ENCODE measurements at regions not wholly inside any gene's neighbourhood (a gene's known extent, or its start where the extent isn't known, plus 50 kb on each side); places are given as distances from the start of the nearest gene placed in this dataset.
A peak's percentile ranks its signal among the peaks of the same experiment; 100 is the strongest.
"Not testable (repeated sequence)": the region's sequence is repeated elsewhere in the genome, so short reads cannot be mapped to it uniquely, and the experiment has no call there.

DNA sequence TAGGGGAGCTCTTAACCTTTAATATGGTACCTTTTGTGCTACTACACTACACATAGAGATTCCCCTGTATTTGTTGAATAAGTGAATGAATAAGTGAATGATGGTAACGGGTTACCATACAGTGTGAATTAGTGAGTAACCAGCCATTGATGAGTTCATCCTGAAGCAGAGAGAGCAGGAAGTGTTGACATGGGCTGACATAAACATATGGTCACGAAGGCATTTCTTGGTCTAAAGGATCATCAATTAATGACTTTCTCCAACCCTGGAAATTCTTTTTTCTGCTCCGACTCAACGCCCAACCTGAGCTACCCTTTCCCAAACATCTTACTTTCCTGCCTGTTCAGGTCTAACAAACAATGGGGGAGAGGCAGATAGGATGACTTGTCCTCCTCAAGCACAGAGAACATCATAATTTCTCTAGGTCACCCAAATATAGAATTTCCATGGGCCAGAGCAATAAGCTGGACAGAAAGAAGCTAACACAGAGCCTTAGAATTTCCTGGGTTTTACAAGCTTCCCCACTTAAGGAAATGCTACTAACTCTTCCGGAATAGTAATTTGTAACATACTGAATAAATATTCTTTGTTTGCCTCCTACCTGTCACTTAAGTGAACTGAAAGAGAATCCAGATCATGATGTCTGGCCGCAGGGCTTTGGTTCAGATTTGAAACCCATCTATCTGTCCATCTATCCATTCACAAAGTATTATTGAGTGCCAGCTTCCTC lies 114.7 kb upstream of the NGF start:
- no peak for DNase-seq

DNA sequence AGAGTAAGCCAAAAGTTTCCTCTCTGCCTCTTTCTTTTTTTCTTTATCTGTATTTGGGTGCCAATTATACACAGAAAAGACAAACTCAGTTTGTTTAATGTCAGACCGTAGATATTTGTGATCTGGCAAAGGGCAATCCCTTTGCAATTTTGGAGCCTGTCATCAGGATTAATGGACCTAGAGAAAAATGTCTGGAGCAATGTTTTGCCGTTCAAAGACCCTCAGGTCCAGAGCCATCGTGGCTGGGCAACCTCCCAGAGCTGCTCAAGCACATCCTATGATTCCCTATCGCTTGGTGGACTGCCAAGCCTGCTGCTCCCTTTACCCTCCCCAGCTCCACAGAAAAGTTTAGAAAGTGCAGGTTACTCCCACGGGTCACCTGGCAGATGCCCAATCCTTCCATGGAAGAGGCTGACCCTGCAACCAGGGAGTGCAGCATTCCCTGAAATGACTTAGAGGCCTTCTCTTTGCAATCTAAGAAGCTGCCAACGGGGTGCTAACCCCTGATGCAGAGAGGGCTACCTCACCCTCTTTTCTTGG lies 112.5 kb upstream of the NGF start:
- no peak for DNase-seq

DNA sequence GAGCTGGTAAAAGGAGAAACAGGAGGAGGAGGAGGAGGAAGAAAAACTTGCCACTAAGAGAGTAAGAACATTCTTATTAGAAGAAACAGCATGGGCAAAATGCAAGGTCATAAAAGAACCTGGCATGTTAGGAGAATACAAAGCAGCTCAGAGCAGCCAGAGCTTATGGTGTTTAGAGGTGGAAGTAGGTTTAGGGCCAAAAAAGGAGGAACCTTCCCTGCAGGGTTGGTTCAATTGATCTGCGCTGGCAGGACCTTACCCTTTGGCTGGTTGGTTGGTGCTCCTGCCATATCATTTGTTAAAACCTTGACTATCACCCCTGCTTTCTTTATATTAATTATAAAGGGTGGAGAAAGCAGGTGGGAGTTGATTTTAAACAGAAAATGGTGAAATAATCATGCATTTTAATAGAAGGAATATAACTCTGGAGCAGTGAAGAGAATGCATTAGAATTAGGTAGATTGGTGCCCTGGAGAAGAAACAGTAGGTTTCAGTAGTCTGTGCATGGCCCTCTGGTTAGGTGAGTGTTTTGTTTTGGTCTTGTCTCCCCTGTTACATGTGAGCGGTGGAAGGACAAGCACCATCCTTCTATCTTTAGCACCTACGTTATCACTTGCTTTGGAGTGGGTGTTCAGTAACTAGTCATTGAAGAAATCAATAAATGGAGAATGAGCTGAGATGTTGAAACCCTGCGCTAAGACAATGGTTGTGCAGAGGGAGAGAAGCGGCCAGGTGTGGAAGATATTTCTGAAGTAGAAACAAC lies 110.4 kb upstream of the NGF start:
- DNase-seq, result no peak

DNA sequence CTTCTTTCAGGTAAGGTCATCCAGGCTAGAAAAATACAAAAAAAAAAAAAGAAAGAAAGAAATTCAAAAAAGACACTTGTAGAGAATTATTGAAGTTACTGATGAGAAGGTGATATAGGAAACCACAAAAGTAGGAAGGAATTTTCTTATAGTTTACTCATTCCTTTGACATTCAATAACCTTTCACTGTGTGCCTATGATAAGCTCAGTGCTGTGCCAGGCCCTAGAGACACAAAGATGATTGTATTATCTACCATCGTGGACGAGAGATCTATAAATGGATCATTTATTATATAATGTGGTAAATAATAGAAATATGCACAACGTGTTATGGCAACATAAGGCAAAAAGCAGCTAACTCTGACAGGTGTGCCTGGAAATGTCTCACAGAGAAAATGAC lies 109.6 kb upstream of the NGF start:
- DNase-seq, result no peak

DNA sequence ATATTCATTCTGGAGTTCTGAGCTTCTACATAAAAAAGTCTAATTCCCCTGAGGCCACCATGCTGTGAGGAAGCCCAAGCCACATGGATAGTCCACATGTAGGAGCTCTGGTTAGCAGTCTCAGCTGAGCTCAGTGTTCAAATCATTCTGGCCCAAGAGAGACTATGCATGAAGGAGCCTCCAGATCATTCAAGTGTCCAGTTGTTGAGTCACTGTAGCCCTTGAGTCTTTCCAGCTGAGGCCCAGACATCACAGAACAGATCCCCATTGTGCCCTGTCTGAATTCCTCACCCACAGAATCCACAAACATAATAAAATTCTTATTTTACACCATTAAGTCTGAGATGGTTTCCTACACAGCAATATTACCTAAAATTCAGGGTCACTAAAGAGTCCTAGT lies 107.0 kb upstream of the NGF start:
- DNase-seq, result no peak

DNA sequence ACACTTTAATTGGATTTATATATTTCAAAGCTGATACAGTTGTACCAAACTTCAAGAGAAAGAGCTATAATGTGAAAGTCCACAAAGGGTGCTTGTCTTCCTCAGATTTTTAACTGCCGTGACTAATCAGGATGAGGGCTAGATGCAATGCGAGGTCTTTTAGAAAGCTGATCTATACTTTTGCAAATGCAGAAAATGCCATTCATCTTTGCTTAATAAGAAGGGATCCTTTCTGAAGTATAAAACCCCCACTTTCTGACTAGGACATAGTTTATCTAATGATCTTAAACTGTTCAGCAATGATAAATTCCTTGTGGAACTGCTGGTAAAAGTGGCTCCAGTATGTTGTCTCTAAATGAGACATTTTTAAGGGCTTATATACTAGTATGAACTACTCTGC lies 102.7 kb upstream of the NGF start:
- DNase-seq, result no peak

DNA sequence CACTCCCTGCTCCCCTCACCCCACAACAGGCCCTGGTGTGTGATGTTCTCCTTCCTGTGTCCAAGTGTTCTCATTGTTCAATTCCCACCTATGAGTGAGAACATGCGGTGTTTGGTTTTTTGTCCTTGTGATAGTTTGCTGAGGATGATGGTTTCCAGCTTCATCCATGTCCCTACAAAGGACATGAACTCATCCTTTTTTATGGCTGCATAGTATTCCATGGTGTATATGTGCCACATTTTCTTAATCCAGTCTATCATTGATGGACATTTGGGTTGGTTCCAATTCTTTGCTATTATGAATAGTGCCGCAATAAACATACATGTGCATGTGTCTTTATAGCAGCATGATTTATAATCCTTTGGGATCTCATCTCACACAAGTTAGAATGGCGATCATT lies 101.5 kb upstream of the NGF start:
- not testable (repeated sequence) for DNase-seq

DNA sequence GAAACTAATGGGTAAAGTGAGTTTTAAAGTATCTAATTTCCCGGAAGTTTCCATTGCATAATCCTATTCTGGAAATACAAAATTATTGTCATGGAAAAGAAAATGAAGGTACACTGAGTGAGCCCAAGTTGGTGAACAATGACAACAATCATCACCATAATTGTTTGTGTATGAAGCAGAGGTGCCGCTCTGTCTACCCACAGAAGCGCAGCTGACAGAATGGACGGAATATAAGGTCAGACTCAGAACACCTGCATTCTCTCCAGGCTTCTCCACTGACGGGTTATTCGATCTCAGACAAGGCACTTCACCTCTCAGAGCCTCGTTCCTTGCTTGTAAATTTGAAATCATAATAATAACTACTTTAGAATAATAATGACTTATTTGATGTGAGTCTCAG lies 99.1 kb upstream of the NGF start:
- DNase-seq, result no peak

DNA sequence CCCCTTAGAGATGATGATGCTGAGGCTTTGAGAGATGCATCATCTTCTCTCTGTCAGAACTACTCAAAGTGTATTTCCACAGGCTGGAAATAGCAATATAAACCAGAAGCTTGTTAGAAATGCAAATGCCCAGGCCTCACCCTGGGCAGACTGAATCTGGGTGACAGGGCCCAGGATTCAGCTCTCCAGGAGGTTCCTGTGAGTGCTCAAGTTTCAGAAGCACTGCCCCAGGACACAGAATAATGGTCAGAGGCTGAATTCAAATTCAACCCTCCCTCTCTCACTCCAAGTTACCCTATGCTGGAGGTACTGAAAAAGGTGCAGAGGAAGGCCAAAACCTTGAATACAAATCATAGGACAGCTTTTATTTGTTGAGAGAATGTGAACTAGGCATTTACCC lies 98.5 kb upstream of the NGF start:
- DNase-seq, result no peak

DNA sequence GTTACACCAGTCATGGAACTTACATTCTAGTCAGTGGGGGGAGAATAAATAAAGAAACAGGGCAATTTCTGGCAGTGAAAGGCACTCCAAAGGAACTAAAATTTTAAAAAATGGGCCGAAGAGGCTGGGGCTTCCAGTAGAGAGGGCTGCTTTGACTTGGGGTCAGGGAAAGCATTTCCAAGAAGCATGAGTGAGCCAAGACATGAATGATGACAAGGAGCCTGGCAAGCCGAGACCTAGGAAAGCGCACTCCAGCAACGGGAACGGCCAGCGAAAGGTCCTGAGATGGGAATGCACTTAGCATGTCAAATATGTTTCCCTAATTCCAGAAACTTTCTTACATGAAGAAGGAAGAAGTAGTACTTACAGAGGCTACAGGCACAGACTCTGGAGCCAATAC lies 95.4 kb upstream of the NGF start:
- no peak for DNase-seq

DNA sequence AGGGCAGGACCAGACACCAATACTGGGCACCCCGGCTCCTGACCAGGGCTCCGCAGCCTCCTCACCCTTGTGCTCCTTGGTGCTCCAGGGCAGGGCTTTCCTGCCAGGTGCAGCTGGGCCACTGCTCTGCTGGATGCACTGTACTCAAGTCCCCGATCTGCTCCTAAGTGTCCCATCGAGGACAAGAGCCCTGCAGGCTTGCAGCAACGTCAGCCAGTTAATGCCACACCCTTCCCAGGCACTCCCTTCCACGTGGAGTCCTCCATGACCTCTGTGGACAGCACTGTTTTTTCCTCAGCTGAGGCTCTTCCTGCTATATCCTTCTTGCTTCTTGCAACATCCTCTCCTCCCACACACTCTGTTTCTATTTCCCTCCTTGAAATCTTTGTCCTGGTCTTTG lies 94.0 kb upstream of the NGF start:
- DNase-seq, result no peak

DNA sequence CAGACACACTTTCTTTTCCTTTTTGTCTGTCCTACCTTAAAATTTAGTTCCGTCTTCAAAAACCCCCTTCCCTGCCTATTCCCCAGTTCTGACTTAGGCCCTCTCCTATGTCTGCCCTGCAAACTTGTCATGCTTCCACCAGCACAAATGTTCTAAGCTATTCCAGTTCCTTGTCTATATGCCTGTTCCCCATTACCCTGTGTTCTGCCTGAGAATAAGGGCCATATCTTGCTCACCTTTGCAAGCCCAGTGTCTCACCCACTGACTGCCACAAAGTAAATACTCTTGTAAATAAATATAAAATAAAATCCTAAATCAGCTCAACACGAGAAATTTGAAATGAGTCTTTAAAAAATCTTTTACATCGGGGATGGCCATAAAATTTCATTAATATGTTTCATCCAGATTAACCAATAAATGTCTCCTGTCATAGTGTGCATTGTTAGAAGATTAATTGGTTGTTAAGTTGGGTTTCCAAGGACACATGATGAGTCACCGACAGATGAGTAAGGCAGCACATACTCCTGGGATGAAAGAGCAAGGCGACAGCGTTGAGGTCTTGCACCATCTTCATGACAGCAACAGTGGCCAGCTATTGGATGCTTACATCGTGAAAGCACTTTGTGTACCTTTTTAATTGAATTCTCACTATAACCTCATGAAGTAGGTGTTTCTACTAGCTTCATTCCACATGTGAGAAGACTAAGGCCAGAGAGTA lies 92.6 kb upstream of the NGF start:
- peak; percentile 6 for DNase-seq

DNA sequence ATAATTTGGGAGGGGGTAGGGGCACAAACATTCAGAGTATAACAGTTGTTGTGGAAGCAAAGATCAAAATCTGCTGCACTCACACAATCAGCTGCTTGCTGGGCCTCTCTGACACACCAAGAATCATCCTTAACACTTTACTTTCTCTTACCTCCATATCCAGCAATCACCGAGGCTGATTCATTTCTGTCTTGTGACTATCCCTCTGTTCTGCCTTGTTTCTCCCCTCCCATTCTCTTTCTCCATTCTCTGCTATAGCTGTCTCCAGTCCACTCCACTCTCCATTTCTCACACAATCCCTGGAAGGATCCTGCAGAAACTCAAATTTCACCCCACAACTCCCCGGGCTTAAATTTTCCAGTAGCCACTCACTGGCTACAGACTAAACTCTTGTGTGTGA lies 91.8 kb upstream of the NGF start:
- no peak for DNase-seq

DNA sequence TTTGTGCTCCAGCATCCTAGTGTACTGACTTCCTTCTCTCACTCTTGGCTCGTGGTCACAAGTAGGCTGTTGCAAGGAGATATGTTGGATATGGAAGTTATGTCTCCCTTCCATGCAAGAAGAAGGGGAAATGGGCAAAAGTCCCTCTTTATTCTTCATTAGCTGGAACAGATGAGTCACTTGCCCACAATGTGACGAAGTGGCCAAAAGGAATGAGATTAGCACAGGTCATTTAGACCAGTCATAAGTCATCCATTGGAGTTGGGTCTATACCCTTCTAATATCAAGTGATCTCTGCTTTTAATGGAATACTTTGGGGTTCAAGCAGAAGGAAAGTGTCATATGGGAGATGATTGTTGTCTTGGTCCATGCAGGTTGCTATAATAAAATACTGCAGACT lies 91.2 kb upstream of the NGF start:
- peak; percentile 33 for DNase-seq

DNA sequence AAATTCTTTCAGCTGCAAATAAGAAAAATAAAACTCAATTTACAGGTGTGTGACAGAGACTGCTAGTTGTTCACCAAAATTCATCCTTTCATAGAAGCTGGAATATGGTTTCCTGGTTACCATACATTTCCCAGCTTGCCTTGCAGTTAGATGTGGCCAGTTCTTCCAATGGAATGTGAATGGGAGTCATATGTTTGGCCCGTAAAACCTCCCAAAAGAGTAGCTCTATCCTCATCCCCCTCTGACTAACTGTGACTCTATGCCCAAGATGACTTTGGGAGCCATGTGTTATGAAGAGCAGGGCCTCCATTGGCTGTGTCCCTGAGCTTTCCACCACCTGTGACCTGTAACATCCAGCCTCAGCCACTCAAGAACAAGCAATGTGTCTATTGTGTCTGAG lies 90.6 kb upstream of the NGF start:
- no peak for DNase-seq

DNA sequence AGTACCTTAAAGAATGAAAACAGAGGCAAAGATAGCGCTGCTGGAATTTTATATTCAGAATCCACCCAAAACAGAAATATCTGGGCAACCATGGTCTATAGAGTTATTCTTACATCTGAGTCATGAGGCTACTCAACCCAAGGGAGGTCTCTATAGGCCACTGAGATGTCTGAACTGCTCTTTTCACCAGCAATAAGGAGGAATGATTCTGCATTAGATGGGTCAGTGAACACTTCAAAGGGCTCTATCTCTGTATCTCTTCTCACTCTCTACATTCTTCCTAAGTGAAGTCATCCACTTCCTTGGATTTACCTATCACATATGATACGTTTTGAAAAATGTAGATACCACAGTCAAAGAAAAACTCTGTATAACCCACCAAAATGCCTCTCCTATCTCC lies 90.2 kb upstream of the NGF start:
- no peak for DNase-seq

DNA sequence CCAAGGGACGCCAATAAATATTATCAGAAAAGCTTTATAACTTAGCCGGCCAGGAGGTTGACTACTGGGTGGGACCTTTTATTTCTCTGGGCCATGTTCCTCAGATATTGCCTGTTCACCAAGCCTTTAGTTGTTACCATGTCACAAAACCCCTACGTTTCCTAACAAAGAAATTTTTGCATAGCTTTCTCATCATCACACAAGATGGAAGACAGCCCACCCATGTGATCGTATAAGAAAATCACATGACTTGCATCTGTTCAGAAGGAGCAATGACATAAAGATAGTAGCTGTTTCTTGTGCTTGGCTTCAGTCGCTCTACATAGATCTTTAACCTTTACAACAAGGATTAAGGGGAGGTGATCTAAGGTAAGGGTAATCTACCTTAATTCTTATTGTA lies 88.9 kb upstream of the NGF start:
- DNase-seq, result no peak

DNA sequence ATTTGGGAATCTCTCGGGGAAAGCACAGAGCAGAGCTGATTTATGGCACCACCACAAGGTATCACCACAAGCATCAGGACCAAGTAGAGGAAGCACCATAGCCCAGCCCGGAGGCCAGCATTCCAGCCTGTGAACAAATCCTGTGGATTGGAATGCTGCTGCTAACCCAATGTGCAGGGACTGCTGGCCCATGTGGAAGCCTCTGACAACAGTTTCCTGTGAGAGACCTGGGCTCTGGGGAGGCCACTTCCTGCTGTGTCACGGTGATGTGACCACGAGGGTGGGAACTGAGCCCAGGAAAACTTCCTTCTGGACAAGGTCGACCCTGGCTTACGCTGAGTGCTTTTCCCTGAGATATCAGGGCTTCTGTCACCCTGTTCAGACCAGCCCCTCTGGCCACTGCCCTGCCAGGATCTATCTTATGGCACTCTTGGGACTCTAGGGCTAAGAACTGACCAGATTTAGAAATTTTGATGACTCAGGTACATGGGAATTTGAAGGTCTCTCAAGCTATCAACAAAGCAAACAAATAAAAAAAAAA lies 88.3 kb upstream of the NGF start:
- no peak for DNase-seq

DNA sequence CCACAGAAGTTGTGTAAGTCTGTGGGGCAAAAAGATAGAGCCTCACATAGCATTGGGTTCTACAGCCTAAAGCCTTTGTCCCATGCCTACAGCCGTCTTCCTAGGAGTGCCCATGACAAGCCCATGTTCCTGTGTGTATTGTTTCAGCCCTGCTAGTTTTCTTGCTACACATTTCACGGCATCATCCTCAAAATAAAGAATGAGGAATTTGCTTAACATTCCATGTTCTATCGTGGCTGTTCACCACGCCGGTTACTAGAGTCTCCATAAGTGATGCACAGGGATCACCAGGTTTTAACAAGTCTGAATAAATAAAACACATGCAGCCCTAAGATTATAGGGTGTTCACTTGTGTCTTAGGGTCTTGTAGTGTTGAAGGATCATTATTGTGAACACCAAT lies 87.4 kb upstream of the NGF start:
- DNase-seq, result no peak

DNA sequence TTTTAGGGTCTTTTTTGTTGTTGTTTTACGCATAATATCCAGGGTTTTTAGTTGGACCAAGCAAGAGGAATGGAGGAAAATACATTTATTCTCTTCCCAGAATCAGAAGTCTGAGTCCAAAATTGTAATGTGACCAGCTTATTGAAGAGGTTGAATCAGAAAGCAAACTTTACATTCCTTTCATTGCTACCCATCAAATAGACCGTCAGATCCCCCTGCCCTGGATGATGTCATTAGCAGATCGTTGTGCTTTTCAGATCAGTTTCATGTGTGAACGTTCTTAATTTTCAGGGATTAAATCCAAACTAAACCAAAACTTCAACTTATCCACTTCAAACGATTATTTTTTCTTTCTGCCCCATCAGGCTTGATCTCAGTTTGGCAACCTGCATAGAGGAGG lies 85.7 kb upstream of the NGF start:
- no peak for DNase-seq

DNA sequence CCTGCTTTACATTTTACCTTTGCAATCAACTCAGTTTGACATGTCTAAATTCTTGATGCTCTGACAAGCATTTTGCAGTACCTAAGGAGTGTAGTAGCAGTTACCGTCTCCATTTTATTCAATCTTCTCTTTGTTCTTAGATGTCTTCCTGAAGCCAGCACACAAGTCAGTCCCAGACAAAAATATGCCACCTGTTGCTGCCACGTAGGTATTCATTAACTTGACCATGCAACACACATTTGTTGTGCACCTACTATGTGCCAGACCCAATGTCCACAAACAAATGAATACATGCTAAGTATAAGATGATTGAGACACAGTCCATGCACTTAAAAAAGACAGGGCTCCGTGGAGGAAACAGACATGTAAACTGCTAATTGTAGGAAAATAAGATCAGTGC lies 81.5 kb upstream of the NGF start:
- DNase-seq, result no peak

DNA sequence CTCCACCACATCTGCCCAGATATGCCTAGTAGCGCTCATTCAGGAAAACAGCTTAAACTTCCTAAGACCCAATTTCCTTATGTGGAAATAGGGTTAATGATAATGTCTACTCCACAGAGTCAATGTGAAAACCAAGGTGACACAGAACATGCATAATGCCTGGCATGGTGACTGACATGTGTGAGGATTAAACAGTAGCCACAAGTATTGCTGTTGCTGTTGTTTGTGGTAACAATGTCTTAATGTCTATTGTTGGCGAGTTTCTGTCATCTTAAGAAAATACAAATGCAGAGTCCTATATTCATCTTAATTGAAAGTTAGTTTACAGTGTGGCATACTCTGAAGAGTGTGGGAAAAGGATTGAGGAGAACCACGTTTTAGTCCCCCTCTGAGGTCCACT lies 75.6 kb upstream of the NGF start:
- DNase-seq, result no peak

DNA sequence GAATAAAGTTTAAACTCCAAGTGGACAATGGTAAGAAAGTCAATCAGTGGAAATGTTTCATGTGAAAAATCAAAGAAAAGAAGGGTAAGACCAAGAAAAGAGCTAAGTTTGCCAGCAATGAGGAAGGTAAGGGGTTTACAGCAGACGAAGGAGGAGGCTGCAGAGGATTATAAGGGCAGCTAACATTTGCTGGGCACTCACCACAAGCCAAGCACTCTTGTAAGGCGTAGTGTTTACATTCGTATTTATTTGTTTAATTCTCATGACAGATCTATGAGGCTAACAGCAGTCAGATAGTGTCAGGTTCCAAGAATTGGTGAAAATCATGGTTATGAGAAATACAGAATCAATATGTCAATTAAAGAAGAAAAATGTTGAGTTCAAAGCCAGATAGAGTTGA lies 75.2 kb upstream of the NGF start:
- no peak for DNase-seq

DNA sequence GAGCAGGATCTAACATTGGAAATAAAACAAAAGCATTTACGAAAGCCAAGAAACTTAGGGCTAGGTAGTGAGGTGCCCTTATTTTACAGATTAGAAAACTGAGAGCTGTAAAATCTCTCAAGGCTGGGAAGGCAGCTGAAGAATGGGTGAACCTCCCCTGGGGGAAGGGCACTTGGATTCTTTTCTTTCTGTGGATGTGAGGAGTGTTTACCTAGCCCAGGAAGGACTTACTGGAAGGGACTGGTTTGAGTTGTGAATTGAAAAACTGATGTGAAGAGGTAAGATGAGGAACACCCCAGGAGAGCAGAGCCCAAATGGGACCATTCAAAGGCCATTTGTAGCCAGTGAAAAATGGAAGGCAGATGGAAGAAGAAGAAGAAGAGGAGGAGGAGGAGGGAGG lies 74.7 kb upstream of the NGF start:
- no peak for DNase-seq
